ENCODE measurements at regions not wholly inside any gene's neighbourhood (a gene's known extent, or its start where the extent isn't known, plus 50 kb on each side); places are given as distances from the start of the nearest gene placed in this dataset.

GRCh38 chr14:85316701-85317410 is 213.1 kb upstream of the FLRT2 start:
- Histone ChIP-seq H3K27ac (no peak overlapping the region), H3K9me3 (peaks cover 6% of the 10 kb centered on the region), H3K9ac (ENCODE audit: low read depth in 2 of 2, low read length in 2 of 2) (no peak overlapping the region), H3K4me1 (no peaks in the 10 kb centered on the region), H3K36me3 (no peaks in the 10 kb centered on the region), H3K4me3 (no peak overlapping the region), H3K27me3 (no peaks in the 10 kb centered on the region)
- DNase-seq, result no peak
- intact Hi-C loops (cut with DNase I), result no loop called here
- no peak for TF ChIP-seq CTCF (IDR thresholded peaks at IDR 0.05)

- no peak for DNase-seq
- TF ChIP-seq CTCF (IDR thresholded peaks at IDR 0.05), result no peak
- Histone ChIP-seq H3K27me3 (no peaks in the 10 kb centered on the region), H3K27ac (no peak overlapping the region), H3K36me3 (no peaks in the 10 kb centered on the region), H3K9me3 (peaks cover 6% of the 10 kb centered on the region), H3K4me3 (no peak overlapping the region), H3K9ac (ENCODE audit: low read depth in 2 of 2, low read length in 2 of 2) (no peak overlapping the region), H3K4me1 (no peaks in the 10 kb centered on the region)
- intact Hi-C loops (cut with DNase I), result no loop called here
Measured at GRCh38 chr14:85317491-85318021, 212.4 kb upstream of the FLRT2 start.

- no peaks in the 10 kb centered on the region for H3K4me1 ChIP-seq
- H3K4me3 ChIP-seq, result no peak overlapping the region
- no peak overlapping the region for H3K27ac ChIP-seq
- DNase-seq, result no peak
- TF ChIP-seq CTCF (IDR thresholded peaks at IDR 0.05), result no peak
- H3K27me3 ChIP-seq, result no peaks in the 10 kb centered on the region
- H3K9me3 ChIP-seq, result peaks cover 6% of the 10 kb centered on the region
- intact Hi-C loops (cut with DNase I), result no loop called here
- H3K36me3 ChIP-seq, result no peaks in the 10 kb centered on the region
- H3K9ac ChIP-seq (ENCODE audit: low read depth in 2 of 2, low read length in 2 of 2), result no peak overlapping the region
Measured at GRCh38 chr14:85319101-85319500, 210.8 kb upstream of the FLRT2 start.

- no peak for TF ChIP-seq CTCF (IDR thresholded peaks at IDR 0.05)
- H3K27ac ChIP-seq, result no peak overlapping the region
Measured at GRCh38 chr14:85319998-85320630, 209.8 kb upstream of the FLRT2 start.

GRCh38 chr14:85325134-85326017 is 204.6 kb upstream of the FLRT2 start:
- TF ChIP-seq CTCF (IDR thresholded peaks at IDR 0.05), result no peak
- intact Hi-C loops (cut with DNase I), result no loop called here
- no peaks in the 10 kb centered on the region for H3K4me1 ChIP-seq

More at GRCh38 chr14:85319998-85320630, 209.8 kb upstream of the FLRT2 start:
- H3K4me3 ChIP-seq, result no peak overlapping the region
- intact Hi-C loops (cut with DNase I), result no loop called here
- no peak overlapping the region for H3K9ac ChIP-seq (ENCODE audit: low read depth in 2 of 2, low read length in 2 of 2)
- no peaks in the 10 kb centered on the region for H3K27me3 ChIP-seq
- H3K9me3 ChIP-seq, result peaks cover 6% of the 10 kb centered on the region
- H3K36me3 ChIP-seq, result no peaks in the 10 kb centered on the region
- H3K4me1 ChIP-seq, result no peaks in the 10 kb centered on the region
- no peak for DNase-seq

More at GRCh38 chr14:85325134-85326017, 204.6 kb upstream of the FLRT2 start:
- no peaks in the 10 kb centered on the region for H3K27me3 ChIP-seq
- no peaks in the 10 kb centered on the region for H3K36me3 ChIP-seq
- H3K4me3 ChIP-seq, result no peak overlapping the region
- H3K9me3 ChIP-seq, result no peaks in the 10 kb centered on the region
- DNase-seq, result no peak
- no peak overlapping the region for H3K27ac ChIP-seq
- no peak overlapping the region for H3K9ac ChIP-seq (ENCODE audit: low read depth in 2 of 2, low read length in 2 of 2)
